ENCODE measurements at regions not wholly inside any gene's neighbourhood (a gene's known extent, or its start where the extent isn't known, plus 50 kb on each side); places are given as distances from the start of the nearest gene placed in this dataset.
"Not testable (repeated sequence)": the region's sequence is repeated elsewhere in the genome, so short reads cannot be mapped to it uniquely, and the experiment has no call there.

DNA sequence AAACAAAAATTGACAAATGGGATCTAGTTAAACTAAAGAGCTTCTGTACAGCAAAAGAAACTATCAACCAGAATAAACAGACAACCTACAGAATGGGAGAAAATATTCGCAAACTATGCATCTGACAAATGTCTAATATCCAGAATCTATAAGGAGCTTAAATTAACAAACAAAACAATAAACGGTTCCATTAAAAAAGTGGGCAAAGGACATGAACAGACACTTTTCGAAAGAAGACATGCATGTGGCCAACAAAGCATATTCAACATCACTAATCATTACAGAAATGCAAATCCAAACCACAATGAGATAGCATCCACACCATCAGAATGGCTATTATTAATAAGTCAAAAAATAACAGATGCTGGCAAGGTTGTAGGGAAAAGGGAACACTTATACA, 50.5 kb upstream of the MED13L start:
- H3K4me3 Mint-ChIP-seq, H3K9me3 Mint-ChIP-seq, H3K27me3 Mint-ChIP-seq, H3K27ac Mint-ChIP-seq, H3K36me3 Mint-ChIP-seq: not testable (repeated sequence)
- peaks cover 23% of the 10 kb centered on the region for H3K4me1 Mint-ChIP-seq

DNA sequence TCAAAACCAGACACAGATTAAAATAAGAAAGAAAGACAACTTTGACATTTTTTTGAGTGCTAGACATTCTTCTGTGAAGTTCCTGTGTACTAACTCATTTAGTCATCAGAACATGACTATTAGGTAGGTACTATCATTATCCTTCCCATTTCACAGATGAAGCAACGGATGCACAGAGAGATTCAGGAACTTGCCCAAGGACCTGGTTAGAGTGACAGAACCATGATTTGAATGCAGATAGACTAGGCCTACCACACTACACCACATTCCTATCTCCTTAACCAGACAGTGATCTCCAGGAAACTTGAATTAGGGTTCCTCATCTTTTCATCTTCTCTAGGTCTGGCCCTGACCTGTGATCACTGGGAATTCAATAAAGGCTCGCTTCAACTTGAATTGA, 54.4 kb upstream of the MED13L start:
- peaks cover 2% of the 10 kb centered on the region for H3K36me3 Mint-ChIP-seq
- no peak overlapping the region for H3K4me3 Mint-ChIP-seq
- no peaks in the 10 kb centered on the region for H3K27me3 Mint-ChIP-seq
- H3K9me3 Mint-ChIP-seq, result no peaks in the 10 kb centered on the region
- peaks cover 4% of the 10 kb centered on the region for H3K4me1 Mint-ChIP-seq
- H3K27ac Mint-ChIP-seq, result no peak overlapping the region

DNA sequence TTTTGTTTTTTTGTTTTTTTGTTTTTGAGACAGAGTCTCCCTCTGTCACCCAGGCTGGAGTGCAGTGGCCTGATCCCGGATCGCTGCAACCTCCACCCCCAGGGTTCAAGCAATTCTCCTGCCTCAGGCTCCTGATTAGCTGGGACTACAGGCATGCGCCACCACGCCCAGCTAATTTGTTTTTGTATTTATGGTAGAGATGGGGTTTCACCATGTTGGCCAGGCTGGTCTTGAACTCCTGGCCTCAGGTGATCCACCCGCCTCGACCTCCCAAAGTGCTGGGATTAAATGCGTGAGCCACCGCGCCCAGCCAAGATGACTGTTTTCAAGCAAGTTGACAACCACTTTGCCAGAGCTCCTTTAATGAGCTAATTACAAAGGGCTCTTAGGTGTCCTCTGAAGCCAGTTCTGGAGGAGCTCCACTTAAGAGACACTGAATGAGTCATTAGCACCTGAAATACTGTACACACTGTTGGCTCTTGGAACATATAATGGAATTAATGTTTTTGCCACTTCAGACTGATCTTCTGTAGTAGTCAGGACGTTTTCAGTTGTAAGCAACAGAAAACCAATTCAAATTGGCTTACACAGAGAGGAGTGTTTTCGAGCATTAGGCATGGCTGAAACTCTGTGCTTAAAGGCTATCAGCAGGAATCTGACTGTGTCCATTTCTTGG, 55.4 kb upstream of the MED13L start:
- Mint-ChIP-seq H3K27ac (no peak overlapping the region), H3K27me3 (no peaks in the 10 kb centered on the region), H3K4me1 (peaks cover 4% of the 10 kb centered on the region), H3K36me3 (peaks cover under 1% of the 10 kb centered on the region), H3K4me3 (no peak overlapping the region), H3K9me3 (no peaks in the 10 kb centered on the region)

DNA sequence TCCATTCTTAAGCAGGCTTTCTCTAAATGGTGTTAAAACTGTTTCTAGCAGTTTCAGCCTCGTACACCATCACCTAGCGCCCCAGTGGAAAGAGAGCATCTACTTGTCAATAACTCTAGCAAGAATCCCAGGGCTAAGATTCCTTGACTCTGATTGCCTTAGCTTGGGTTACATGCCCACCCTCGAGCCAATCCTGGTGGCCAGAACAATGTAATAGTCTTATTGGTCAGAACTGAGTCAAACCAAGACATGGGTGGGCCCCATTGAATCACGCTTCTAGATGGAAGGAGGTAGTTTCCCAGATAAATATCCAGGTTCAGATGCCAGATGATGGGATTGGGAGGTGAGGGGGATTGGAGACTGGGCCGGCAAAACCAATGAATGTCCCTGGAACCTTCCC, 55.9 kb upstream of the MED13L start:
- Mint-ChIP-seq H3K9me3 (no peaks in the 10 kb centered on the region), H3K4me3 (no peak overlapping the region), H3K4me1 (peaks cover 4% of the 10 kb centered on the region), H3K27ac (no peak overlapping the region), H3K27me3 (no peaks in the 10 kb centered on the region), H3K36me3 (no peaks in the 10 kb centered on the region)

DNA sequence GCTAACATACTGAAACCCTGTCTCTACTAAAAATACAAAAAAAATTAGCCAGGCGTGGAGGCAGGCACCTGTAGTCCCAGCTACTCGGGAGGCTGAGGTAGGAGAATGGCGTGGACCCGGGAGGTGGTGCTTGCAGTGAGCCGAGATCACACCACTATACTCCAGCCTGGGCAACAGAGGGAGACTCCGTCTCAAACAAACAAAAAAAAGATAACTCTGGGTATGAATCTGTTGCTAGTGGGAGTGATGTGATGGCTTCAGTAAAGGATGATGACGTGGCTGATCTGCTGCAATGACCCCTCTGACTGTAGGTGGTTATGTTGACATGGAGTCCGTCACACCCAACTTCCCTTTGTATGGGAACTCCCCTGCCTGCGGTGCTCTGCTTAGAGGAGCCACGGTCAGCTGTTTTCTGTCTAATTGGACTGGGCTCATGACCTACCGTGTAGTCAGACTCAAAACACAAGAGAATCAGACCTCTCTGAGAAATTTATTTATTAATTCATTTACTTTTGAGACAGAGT, 59.1 kb upstream of the MED13L start:
- Mint-ChIP-seq H3K4me1 (peaks cover 4% of the 10 kb centered on the region), H3K27ac (no peak overlapping the region)

DNA sequence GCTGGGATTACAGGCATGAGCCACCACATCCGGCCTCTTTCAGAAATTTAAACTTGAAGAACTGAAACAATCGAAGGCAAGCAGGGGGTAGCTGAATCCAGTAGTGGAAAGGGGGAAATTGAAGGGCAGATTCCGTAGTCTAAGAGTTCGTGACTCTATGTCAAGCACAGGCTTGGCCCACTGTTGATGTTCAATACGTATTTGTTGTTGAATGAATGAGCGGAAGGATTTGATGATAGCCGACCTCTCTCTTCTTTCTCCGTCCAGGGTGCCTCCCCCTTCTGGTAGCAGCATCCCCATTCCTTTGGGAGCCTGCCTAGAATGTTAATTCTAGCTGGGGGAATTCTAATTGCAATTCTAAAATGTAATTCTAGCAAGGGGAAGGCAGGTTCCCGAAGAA, 59.8 kb upstream of the MED13L start:
- Mint-ChIP-seq H3K9me3 (no peaks in the 10 kb centered on the region), H3K4me3 (no peak overlapping the region), H3K27ac (no peak overlapping the region), H3K4me1 (peaks cover 4% of the 10 kb centered on the region), H3K27me3 (no peaks in the 10 kb centered on the region), H3K36me3 (no peaks in the 10 kb centered on the region)

More for the DNA sequence above, 59.1 kb upstream of the MED13L start:
- no peaks in the 10 kb centered on the region for H3K9me3 Mint-ChIP-seq
- H3K27me3 Mint-ChIP-seq, result no peaks in the 10 kb centered on the region
- H3K4me3 Mint-ChIP-seq, result no peak overlapping the region
- no peaks in the 10 kb centered on the region for H3K36me3 Mint-ChIP-seq

DNA sequence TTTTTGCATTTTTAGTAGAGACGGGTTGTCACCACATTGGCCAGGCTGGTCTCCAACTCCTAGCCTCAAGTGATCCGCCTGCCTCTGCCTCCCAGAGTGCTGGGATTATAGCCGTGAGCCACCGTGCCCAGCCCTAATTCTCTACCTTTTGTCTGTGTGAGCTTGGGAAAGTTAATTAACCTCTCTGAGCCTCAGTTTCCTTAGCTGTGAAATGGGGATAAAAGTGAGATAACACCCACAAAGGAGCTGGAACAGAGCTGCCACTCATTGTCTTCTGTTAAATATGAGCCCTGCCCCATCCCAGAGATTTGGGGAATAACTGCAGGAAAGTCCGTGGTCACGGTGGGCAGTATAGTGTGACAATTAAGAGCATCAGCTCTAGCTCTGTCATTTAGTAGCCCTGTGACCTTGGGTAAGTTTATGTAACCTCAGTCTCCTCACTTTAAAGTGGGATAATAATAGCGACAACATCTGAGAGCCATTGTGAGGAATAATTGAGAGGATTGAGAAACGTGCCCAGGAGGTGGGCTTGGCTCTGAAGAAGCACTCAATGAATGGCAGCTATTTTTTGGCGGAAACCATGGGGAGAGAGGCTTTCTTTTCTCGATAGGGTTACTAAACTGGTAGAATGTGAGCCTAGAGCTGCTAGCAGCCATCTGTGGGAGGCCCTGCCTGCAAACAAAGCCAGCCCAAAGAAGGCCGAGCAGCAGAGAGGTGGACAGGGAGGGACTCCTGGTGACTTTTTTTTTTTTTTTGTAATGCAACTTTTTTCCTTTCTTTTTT, 60.8 kb upstream of the MED13L start:
- no peaks in the 10 kb centered on the region for H3K9me3 Mint-ChIP-seq
- H3K27ac Mint-ChIP-seq, result no peak overlapping the region
- peaks cover 4% of the 10 kb centered on the region for H3K4me1 Mint-ChIP-seq
- no peaks in the 10 kb centered on the region for H3K27me3 Mint-ChIP-seq
- no peak overlapping the region for H3K4me3 Mint-ChIP-seq
- no peaks in the 10 kb centered on the region for H3K36me3 Mint-ChIP-seq

DNA sequence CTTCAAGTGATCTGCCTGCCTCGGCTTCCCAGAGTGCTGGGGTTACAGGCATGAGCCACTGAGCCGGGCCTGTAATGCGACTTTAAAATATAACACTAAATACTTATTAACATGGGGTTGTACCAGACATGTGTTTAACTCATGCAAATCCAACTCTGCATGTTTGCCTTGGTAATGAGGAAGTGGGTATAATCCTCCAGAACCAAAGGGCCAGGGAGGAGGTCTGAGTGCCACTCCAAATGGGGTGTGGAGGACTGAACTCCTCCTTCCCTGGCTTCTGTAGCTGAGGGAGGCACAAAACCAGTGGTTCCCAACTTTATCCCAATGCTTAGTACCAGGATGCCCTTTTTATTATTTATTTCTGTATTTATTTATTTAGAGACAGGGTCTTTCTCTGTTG, 61.6 kb upstream of the MED13L start:
- H3K36me3 Mint-ChIP-seq, result no peaks in the 10 kb centered on the region

DNA sequence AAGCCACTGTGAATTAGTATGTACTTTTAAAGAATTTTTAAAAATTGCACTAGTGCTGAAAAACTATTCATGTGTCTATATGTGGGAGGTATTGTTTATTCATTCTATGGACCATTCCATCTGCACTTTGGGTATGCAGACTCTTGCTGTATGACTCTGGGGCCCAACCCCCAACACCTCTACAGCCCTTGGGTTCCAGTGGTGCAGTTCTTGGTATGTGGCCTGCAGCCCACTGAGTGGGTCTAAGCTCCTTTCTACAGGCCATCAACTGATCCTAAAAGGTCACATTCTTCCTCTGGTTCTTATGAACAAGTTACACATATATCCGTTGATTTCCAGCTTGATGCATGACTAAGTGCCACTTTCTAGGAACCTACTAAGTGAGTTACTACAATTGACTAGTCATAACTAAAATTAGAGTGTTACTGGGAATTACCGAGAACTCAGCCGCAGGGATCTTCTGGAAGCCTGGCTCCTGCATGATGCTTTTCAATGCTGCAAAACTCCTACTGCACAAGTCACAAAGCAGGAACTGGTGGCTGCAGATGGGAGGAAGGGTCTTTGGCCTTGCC, 62.4 kb upstream of the MED13L start:
- Mint-ChIP-seq H3K4me3 (no peak overlapping the region), H3K4me1 (peaks cover 4% of the 10 kb centered on the region), H3K27me3 (no peaks in the 10 kb centered on the region), H3K27ac (no peak overlapping the region), H3K36me3 (no peaks in the 10 kb centered on the region), H3K9me3 (no peaks in the 10 kb centered on the region)

More for the DNA sequence above, 61.6 kb upstream of the MED13L start:
- Mint-ChIP-seq H3K27me3 (no peaks in the 10 kb centered on the region), H3K27ac (no peak overlapping the region), H3K4me1 (peaks cover 4% of the 10 kb centered on the region), H3K4me3 (no peak overlapping the region), H3K9me3 (no peaks in the 10 kb centered on the region)

DNA sequence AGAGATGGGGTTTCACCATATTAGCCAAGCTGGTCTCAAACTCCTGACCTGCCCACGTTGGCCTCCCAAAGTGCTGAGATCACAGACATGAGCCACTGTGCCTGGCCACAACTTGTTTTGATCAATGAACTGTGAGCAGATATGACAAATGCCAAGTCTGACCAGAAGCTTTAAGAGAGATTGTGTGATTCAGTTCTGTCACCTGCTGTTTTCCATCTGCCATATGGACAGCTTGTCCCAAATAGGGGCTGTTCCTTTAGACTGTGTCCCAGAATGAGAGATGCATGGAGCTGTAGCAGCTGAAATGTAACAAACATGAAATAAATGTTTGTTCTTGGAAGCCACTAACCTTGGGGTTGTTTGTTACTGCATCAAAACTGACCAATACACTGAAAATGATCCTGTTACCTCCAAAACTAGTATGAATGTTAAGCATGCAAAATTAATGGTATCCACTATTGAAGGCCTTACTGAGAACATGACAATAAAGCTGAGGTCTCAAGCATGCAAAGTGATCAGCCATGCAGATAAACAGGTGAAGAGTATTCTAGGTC, 65.9 kb upstream of the MED13L start:
- Mint-ChIP-seq H3K36me3 (no peaks in the 10 kb centered on the region), H3K27me3 (peaks cover 2% of the 10 kb centered on the region), H3K27ac (no peak overlapping the region), H3K9me3 (no peaks in the 10 kb centered on the region), H3K4me1 (no peaks in the 10 kb centered on the region), H3K4me3 (no peak overlapping the region)

DNA sequence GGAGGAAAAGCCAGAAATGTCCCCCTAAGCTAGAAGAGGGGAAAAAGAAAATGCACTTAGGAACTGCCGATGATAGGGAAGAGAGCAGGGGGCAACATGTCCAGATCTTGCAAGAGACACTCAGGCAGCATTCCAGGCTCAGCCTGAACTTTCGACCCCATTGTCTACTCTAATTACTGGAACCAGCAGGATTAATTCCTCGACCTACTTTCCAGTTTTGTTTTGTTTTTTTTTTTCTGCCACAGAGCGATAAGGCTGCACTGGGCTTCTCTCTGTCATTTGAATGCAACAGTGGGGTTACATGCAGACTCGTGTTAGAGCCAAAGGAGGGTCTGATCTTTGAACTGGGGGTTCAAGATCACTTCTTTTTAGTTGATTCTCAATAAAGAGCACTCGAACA, 68.7 kb upstream of the MED13L start:
- H3K4me1 Mint-ChIP-seq, result no peaks in the 10 kb centered on the region
- H3K36me3 Mint-ChIP-seq, result peaks cover 2% of the 10 kb centered on the region
- no peaks in the 10 kb centered on the region for H3K9me3 Mint-ChIP-seq
- H3K4me3 Mint-ChIP-seq, result no peak overlapping the region
- peaks cover 2% of the 10 kb centered on the region for H3K27me3 Mint-ChIP-seq
- H3K27ac Mint-ChIP-seq, result no peak overlapping the region

DNA sequence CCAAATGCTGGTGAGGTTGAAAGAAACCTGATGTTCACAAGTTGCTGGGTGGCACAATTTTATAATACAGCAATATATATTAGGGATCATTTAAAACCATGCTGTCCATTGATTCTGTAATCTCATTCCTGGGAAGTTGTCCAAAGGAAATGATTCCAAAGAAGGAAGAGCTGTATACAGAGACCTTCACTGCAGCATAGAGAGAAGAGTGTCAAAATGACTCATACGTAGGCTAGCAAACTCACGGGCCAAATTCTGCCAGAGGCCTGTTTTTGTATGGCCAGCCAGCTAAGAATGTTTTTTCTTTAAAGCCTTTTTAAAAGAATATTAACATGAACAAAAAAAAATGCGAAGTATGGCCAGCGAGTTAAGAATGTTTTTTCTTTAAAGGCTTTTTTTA, 69.2 kb upstream of the MED13L start:
- Mint-ChIP-seq H3K4me1 (no peaks in the 10 kb centered on the region), H3K4me3 (no peak overlapping the region), H3K36me3 (peaks cover 2% of the 10 kb centered on the region), H3K27me3 (peaks cover 2% of the 10 kb centered on the region), H3K27ac (no peak overlapping the region), H3K9me3 (no peaks in the 10 kb centered on the region)

DNA sequence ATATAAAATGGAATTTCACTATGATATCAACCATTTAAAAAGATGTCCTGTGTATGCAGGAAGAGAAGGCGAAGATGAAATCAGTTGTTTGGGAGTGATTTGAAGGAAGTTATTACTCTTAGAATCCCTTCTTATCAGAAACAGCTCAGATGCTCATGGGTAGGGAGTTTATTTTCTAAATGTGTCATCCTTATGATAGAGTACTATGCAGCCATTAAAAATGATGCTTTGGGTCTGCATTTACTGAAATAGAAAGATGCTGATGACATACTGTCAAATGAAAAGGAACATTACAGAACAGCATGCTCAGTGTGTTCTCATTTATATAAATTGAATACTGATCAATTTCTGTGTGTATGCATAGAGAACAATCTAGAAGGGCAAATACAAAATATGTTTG, 69.8 kb upstream of the MED13L start:
- Mint-ChIP-seq H3K36me3 (peaks cover 2% of the 10 kb centered on the region), H3K9me3 (no peaks in the 10 kb centered on the region), H3K4me1 (no peaks in the 10 kb centered on the region), H3K4me3 (no peak overlapping the region), H3K27me3 (peaks cover 2% of the 10 kb centered on the region), H3K27ac (no peak overlapping the region)

DNA sequence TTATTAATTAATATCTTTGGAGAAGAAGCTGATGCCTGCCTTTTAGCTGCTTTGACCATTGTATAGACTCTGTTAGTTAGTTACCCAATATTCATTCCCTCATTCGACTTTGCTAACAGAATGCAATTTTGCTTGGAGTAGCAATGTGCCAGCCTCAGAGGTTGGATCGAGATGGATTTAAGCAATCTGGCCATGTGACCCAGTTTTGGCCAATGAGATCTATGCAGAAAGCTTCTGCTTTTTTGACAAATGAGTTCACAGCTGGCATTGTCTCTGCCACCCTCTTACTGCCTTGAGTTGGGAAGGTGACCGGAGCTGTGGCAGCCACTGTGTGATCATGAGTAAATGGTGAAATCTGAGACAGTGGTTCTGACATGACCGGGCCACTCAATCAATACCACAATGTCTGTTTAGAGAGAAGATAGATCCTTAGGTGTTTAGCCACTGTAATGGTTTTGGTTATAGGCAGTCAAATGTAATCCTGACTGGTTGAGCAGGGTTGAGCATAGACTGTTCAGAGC, 74.9 kb upstream of the MED13L start:
- Mint-ChIP-seq H3K4me3 (no peak overlapping the region), H3K27ac (no peak overlapping the region), H3K36me3 (peaks cover 2% of the 10 kb centered on the region), H3K27me3 (no peaks in the 10 kb centered on the region), H3K9me3 (no peaks in the 10 kb centered on the region), H3K4me1 (no peaks in the 10 kb centered on the region)

DNA sequence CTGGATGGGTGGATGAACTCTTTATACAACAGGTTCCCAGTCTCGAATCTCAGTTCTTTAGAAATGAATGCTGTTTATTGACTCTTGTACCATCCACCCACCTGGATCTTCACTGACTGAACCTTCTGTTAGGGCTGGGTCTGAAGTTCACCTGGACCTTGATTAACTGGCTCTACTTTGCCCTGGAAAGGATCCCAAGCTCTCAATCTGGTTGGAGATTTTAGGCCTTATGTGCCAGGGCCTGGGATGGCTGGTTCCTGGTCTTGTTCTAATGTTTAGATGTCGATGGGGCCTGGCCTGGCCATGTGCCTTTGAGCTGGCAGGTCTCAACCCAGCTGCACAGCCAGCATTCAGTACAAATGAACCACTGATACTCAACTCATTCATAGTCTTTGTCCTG, 76.5 kb upstream of the MED13L start:
- Mint-ChIP-seq H3K27me3 (no peaks in the 10 kb centered on the region), H3K9me3 (no peaks in the 10 kb centered on the region), H3K4me3 (no peak overlapping the region), H3K36me3 (peaks cover 2% of the 10 kb centered on the region), H3K27ac (no peak overlapping the region), H3K4me1 (peaks cover 6% of the 10 kb centered on the region)

DNA sequence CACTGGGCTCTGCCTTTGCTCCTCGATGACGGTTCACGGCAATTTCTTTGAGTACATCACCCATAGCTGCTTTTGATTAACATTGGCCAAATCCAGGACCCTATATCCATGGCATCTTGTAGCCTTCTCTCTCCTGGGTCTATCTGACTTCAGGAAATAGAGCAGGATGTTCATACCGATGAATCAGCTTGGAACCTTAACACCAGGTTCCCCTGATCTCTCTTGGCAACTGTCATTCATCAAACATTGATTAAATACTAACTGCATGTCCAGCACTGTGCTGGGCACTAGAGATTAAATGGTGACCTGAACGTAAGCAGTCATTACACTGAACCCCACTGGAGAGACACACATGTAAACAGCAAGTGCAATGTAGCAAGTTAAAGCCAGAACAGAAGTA, 77.0 kb upstream of the MED13L start:
- H3K4me3 Mint-ChIP-seq, result no peak overlapping the region
- peaks cover 12% of the 10 kb centered on the region for H3K4me1 Mint-ChIP-seq
- peaks cover 2% of the 10 kb centered on the region for H3K36me3 Mint-ChIP-seq
- H3K9me3 Mint-ChIP-seq, result no peaks in the 10 kb centered on the region
- H3K27me3 Mint-ChIP-seq, result no peaks in the 10 kb centered on the region
- no peak overlapping the region for H3K27ac Mint-ChIP-seq
